RWPE2 (cell line): ENCODE measurements at regions not wholly inside any gene's neighbourhood (a gene's known extent, or its start where the extent isn't known, plus 50 kb on each side); places are given as distances from the start of the nearest gene placed in this dataset.

ENCODE experiments used
- ATAC-seq: fragments of 200-7000 bp; cut with Tn5 transposase; 3 replicates; pipeline ENCODE4 v1.9.1; 2021; ENCODE audit warnings: low read depth
- DNase-seq: peaks from one replicate; pipeline ENCODE4 v3.0.0-alpha.2; 2020; ENCODE audit warnings: low spot score
- H3K27ac ChIP-seq: fragments of 450-650 bp; 2 replicates; pipeline ENCODE4 v1.5.1; 2017; ENCODE audit warnings: mild to moderate bottlenecking; ENCODE audit not compliant: poor library complexity, severe bottlenecking
- H3K27me3 ChIP-seq: fragments of 250-450 bp; sonication (Bioruptor Pico); 2 replicates; pipeline ENCODE4 v1.5.1; 2021; ENCODE audit warnings: mild to moderate bottlenecking, moderate library complexity; ENCODE audit not compliant: insufficient read depth, poor library complexity, severe bottlenecking
- H3K36me3 ChIP-seq: fragments of 250-450 bp; sonication (Bioruptor Pico); 2 replicates; pipeline ENCODE4 v1.5.1; 2020; ENCODE audit warnings: low read depth, mild to moderate bottlenecking, moderate library complexity
- H3K4me1 ChIP-seq: fragments of 250-450 bp; sonication (Bioruptor Pico); 2 replicates; pipeline ENCODE4 v1.5.1; 2021; ENCODE audit warnings: mild to moderate bottlenecking, moderate library complexity; ENCODE audit not compliant: insufficient read depth, poor library complexity, severe bottlenecking
- H3K4me3 ChIP-seq: fragments of 250-450 bp; sonication (Bioruptor Pico); 2 replicates; pipeline ENCODE4 v1.5.1; 2021; ENCODE audit warnings: mild to moderate bottlenecking, moderate library complexity; ENCODE audit not compliant: severe bottlenecking
- H3K9me3 ChIP-seq: fragments of 250-450 bp; sonication (Bioruptor Pico); 2 replicates; pipeline ENCODE4 v1.5.1; 2021; ENCODE audit warnings: mild to moderate bottlenecking, moderate library complexity; ENCODE audit not compliant: severe bottlenecking
- CTCF ChIP-seq: fragments of 450-650 bp; IDR thresholded peaks from one replicate; pipeline ENCODE4 v1.5.1; 2017; ENCODE audit warnings: mild to moderate bottlenecking, moderate library complexity; ENCODE audit not compliant: poor library complexity, severe bottlenecking

- no peak for DNase-seq
- TF ChIP-seq CTCF, result no peak
- Histone ChIP-seq H3K4me3 (no peak overlapping the region), H3K9me3 (no peaks in the 10 kb centered on the region), H3K27ac (no peak overlapping the region), H3K4me1 (no peaks in the 10 kb centered on the region), H3K27me3 (no peaks in the 10 kb centered on the region), H3K36me3 (no peaks in the 10 kb centered on the region)
- ATAC-seq, result no peak
These were observed 71.9 kb downstream of the NAA11 start for GRCh38 chr4:79253924-79254323.

GRCh38 chr4:79253168-79253567 lies 72.7 kb downstream of the NAA11 start:
- DNase-seq (no peak), ATAC-seq (no peak)
- TF ChIP-seq CTCF, result no peak

GRCh38 chr4:79250887-79251286 lies 75.0 kb downstream of the NAA11 start:
- Histone ChIP-seq H3K4me3 (no peak overlapping the region), H3K27ac (no peak overlapping the region), H3K4me1 (no peaks in the 10 kb centered on the region), H3K27me3 (no peaks in the 10 kb centered on the region), H3K9me3 (no peaks in the 10 kb centered on the region), H3K36me3 (no peaks in the 10 kb centered on the region)
- no peak for TF ChIP-seq CTCF
- ATAC-seq, result no peak
- no peak for DNase-seq

More at GRCh38 chr4:79253168-79253567, 72.7 kb downstream of the NAA11 start:
- no peaks in the 10 kb centered on the region for H3K9me3 ChIP-seq
- no peaks in the 10 kb centered on the region for H3K36me3 ChIP-seq
- H3K27ac ChIP-seq, result no peak overlapping the region
- H3K27me3 ChIP-seq, result no peaks in the 10 kb centered on the region
- no peak overlapping the region for H3K4me3 ChIP-seq
- H3K4me1 ChIP-seq, result no peaks in the 10 kb centered on the region

- Histone ChIP-seq H3K27ac (no peak overlapping the region), H3K4me1 (no peaks in the 10 kb centered on the region), H3K27me3 (no peaks in the 10 kb centered on the region), H3K9me3 (no peaks in the 10 kb centered on the region), H3K36me3 (no peaks in the 10 kb centered on the region), H3K4me3 (no peak overlapping the region)
- ATAC-seq (no peak), DNase-seq (no peak)
- no peak for TF ChIP-seq CTCF
These were observed 75.9 kb downstream of the NAA11 start for GRCh38 chr4:79249881-79250503.

GRCh38 chr4:79248610-79249009 lies 77.3 kb downstream of the NAA11 start:
- H3K27me3 ChIP-seq, result no peaks in the 10 kb centered on the region
- no peaks in the 10 kb centered on the region for H3K36me3 ChIP-seq
- no peak for DNase-seq
- no peak for TF ChIP-seq CTCF
- no peak for ATAC-seq
- H3K4me1 ChIP-seq, result no peaks in the 10 kb centered on the region
- no peaks in the 10 kb centered on the region for H3K9me3 ChIP-seq
- H3K4me3 ChIP-seq, result no peak overlapping the region
- no peak overlapping the region for H3K27ac ChIP-seq
